GM23338 (cell line): ENCODE measurements at regions not wholly inside any gene's neighbourhood (a gene's known extent, or its start where the extent isn't known, plus 50 kb on each side); places are given as distances from the start of the nearest gene placed in this dataset.

Experiments used
- ATAC-seq: fragments of 200-7000 bp; cut with Tn5 transposase; 3 replicates; pipeline ENCODE4 v1.9.1; 2020
- DNase-seq: peaks from one replicate; pipeline ENCODE4 v3.0.0-alpha.2; 2015; ENCODE audit warnings: low spot score
- H2AFZ ChIP-seq: fragments of 200-600 bp; sonication (generic); 2 replicates; pipeline ENCODE4 v1.8.0; 2016; ENCODE audit warnings: antibody characterized with exemption, mild to moderate bottlenecking, moderate library complexity
- H3F3A ChIP-seq: fragments of 200-600 bp; sonication (generic); replicated peaks from 2 replicates; pipeline ENCODE4 v1.8.0; 2017; ENCODE audit warnings: antibody characterized with exemption, mixed run types, low read depth
- H3K27ac ChIP-seq: fragments of 200-600 bp; sonication (generic); 2 replicates; pipeline ENCODE4 v1.6.1; 2016; ENCODE audit warnings: low read depth
- H3K27me3 ChIP-seq: fragments of 200-600 bp; sonication (generic); 2 replicates; pipeline ENCODE4 v1.8.0; 2016; ENCODE audit warnings: mild to moderate bottlenecking, mixed run types, moderate library complexity; ENCODE audit not compliant: insufficient read depth
- H3K36me3 ChIP-seq: fragments of 200-600 bp; sonication (generic); 2 replicates; pipeline ENCODE4 v1.8.0; 2016; ENCODE audit warnings: mild to moderate bottlenecking; ENCODE audit not compliant: insufficient read depth
- H3K4me1 ChIP-seq: fragments of 200-600 bp; sonication (generic); 2 replicates; pipeline ENCODE4 v1.8.0; 2016; ENCODE audit warnings: mild to moderate bottlenecking, moderate library complexity; ENCODE audit not compliant: insufficient read depth
- H3K4me2 ChIP-seq: fragments of 200-600 bp; sonication (generic); 2 replicates; pipeline ENCODE4 v1.7.1; 2017; ENCODE audit warnings: mixed run types
- H3K4me3 ChIP-seq: fragments of 200-600 bp; sonication (generic); 2 replicates; pipeline ENCODE4 v1.6.1; 2016; ENCODE audit warnings: mixed run types
- H3K79me2 ChIP-seq: fragments of 200-600 bp; sonication (generic); replicated peaks from 2 replicates; pipeline ENCODE4 v1.8.0; 2017; ENCODE audit warnings: mild to moderate bottlenecking; ENCODE audit not compliant: insufficient read depth
- H3K9me2 ChIP-seq: fragments of 200-600 bp; sonication (generic); 2 replicates; pipeline ENCODE4 v1.8.0; 2017; ENCODE audit not compliant: insufficient read depth
- H4K20me1 ChIP-seq: fragments of 200-600 bp; sonication (generic); replicated peaks from 2 replicates; pipeline ENCODE4 v1.8.0; 2017; ENCODE audit warnings: mild to moderate bottlenecking; ENCODE audit not compliant: insufficient read depth
- H3K27ac Mint-ChIP-seq: 2 replicates; pipeline ENCODE4 v1.8.0; 2020; ENCODE audit warnings: inconsistent platforms, mild to moderate bottlenecking, moderate library complexity, mixed read lengths
- H3K27me3 Mint-ChIP-seq: 3 replicates; pipeline ENCODE4 v1.8.0; 2022; ENCODE audit warnings: low read depth, mild to moderate bottlenecking, moderate library complexity, mixed read lengths, inconsistent platforms; ENCODE audit not compliant: insufficient read depth, poor library complexity
- H3K36me3 Mint-ChIP-seq: 3 replicates; pipeline ENCODE4 v1.8.0; 2021; ENCODE audit warnings: low read depth, mild to moderate bottlenecking, inconsistent platforms, moderate library complexity, mixed read lengths
- H3K4me1 Mint-ChIP-seq: 3 replicates; pipeline ENCODE4 v1.8.0; 2020; ENCODE audit warnings: mild to moderate bottlenecking, inconsistent platforms, mixed read lengths
- H3K4me3 Mint-ChIP-seq: 3 replicates; pipeline ENCODE4 v1.8.0; 2021; ENCODE audit warnings: moderate library complexity, mild to moderate bottlenecking, inconsistent platforms, mixed read lengths
- H3K9me3 Mint-ChIP-seq: 3 replicates; pipeline ENCODE4 v1.8.0; 2020; ENCODE audit warnings: moderate library complexity, mild to moderate bottlenecking, inconsistent platforms, mixed read lengths
- CREB1 ChIP-seq: fragments of 250-450 bp; sonication (Bioruptor Pico); IDR thresholded peaks from 2 replicates; pipeline ENCODE4 v1.5.0; 2020; ENCODE audit warnings: low read depth, mild to moderate bottlenecking, moderate library complexity
- CTCF ChIP-seq, 2 experiments: fragments of 200-600 bp in 1 of 2; sonication (generic) in 1 of 2; conservative IDR thresholded peaks; 2 replicates each; pipeline versions ENCODE4 v1.5.1 to v1.6.1; 2016 to 2017; ENCODE audit warnings: antibody characterized with exemption in 2 of 2, low read depth in 2 of 2, mild to moderate bottlenecking in 2 of 2, moderate library complexity in 1 of 2
- ETS1 ChIP-seq: IDR thresholded peaks from 2 replicates; pipeline ENCODE4 v1.6.1; 2016; ENCODE audit warnings: antibody characterized with exemption
- EZH2 ChIP-seq: fragments of 200-600 bp; sonication (generic); IDR thresholded peaks from one replicate; pipeline ENCODE4 v1.8.0; 2017; ENCODE audit warnings: antibody characterized with exemption, mild to moderate bottlenecking, low read depth; ENCODE audit not compliant: unreplicated experiment
- EZH2phosphoT487 ChIP-seq: fragments of 200-600 bp; sonication (generic); IDR thresholded peaks from one replicate; pipeline ENCODE4 v1.8.1; 2018; ENCODE audit warnings: antibody characterized with exemption; ENCODE audit not compliant: unreplicated experiment
- JUNB ChIP-seq: IDR thresholded peaks from one replicate; pipeline ENCODE4 v1.6.1; 2016; ENCODE audit warnings: antibody characterized with exemption; ENCODE audit not compliant: unreplicated experiment
- NANOG ChIP-seq: IDR thresholded peaks from 2 replicates; pipeline ENCODE4 v1.6.1; 2016; ENCODE audit warnings: antibody characterized with exemption, borderline replicate concordance
- POLR2AphosphoS5 ChIP-seq: IDR thresholded peaks from 2 replicates; pipeline ENCODE4 v1.6.1; 2016; ENCODE audit warnings: antibody characterized with exemption, low read depth
- STAT1 ChIP-seq: IDR thresholded peaks from one replicate; pipeline ENCODE4 v1.6.1; 2016; ENCODE audit warnings: antibody characterized with exemption; ENCODE audit not compliant: unreplicated experiment
- ZNF114 ChIP-seq: fragments of 250-450 bp; sonication (Bioruptor Pico); IDR thresholded peaks from 2 replicates; pipeline ENCODE4 v1.5.0; 2020; ENCODE audit warnings: mild to moderate bottlenecking, moderate library complexity
- ZNF331 ChIP-seq: fragments of 250-450 bp; sonication (Bioruptor Pico); IDR thresholded peaks from 2 replicates; pipeline ENCODE4 v1.5.0; 2020; ENCODE audit warnings: low read depth, mild to moderate bottlenecking, moderate library complexity
- ZNF462 ChIP-seq: fragments of 250-450 bp; sonication (Bioruptor Pico); IDR thresholded peaks from 2 replicates; pipeline ENCODE4 v1.5.0; 2020; ENCODE audit warnings: mild to moderate bottlenecking, moderate library complexity
- TF ChIP-seq, protein P1 (sequence below): IDR thresholded peaks from one replicate; pipeline ENCODE4 v1.6.1; 2018; ENCODE audit warnings: antibody characterized with exemption; ENCODE audit not compliant: unreplicated experiment

GRCh38 chr16:64419832-64420231, 702.0 kb downstream of the CDH11 start:
- Mint-ChIP-seq H3K27me3 (no peaks in the 10 kb centered on the region), H3K27ac (no peak overlapping the region), H3K9me3 (peaks cover 23% of the 10 kb centered on the region), H3K4me3 (no peak overlapping the region), H3K36me3 (peaks cover 16% of the 10 kb centered on the region; the same call in 2 of the 3 replicates), H3K4me1 (no peaks in the 10 kb centered on the region)
- Histone ChIP-seq H3K4me2 (no peak overlapping the region), H3K27ac (no peak overlapping the region), H4K20me1 (no peaks in the 10 kb centered on the region), H3K4me3 (no peak overlapping the region), H3K79me2 (no peaks in the 10 kb centered on the region), H3K27me3 (no peaks in the 10 kb centered on the region), H3F3A (no peaks in the 10 kb centered on the region), H3K4me1 (no peaks in the 10 kb centered on the region), H2AFZ (no peak overlapping the region), H3K9me2 (peaks cover 4% of the 10 kb centered on the region; the same call in 1 of the 2 replicates), H3K36me3 (no peaks in the 10 kb centered on the region; the same call in 1 of the 2 replicates)
- no peak for ATAC-seq
- TF ChIP-seq CREB1 (CRISPR knock-in tag) (no peak), ZNF114 (CRISPR knock-in tag) (no peak), EZH2phosphoT487 (no peak), CTCF (conservative IDR thresholded peaks at IDR 0.05; ENCODE audit: low read depth in 2 of 2) (no peak), EZH2 (no peak), STAT1 (no peak), NANOG (no peak), ETS1 (no peak), ZNF331 (CRISPR knock-in tag) (no peak), JUNB (no peak), POLR2AphosphoS5 (no peak), ZNF462 (CRISPR knock-in tag) (no peak)
- TF ChIP-seq, protein P1, sequence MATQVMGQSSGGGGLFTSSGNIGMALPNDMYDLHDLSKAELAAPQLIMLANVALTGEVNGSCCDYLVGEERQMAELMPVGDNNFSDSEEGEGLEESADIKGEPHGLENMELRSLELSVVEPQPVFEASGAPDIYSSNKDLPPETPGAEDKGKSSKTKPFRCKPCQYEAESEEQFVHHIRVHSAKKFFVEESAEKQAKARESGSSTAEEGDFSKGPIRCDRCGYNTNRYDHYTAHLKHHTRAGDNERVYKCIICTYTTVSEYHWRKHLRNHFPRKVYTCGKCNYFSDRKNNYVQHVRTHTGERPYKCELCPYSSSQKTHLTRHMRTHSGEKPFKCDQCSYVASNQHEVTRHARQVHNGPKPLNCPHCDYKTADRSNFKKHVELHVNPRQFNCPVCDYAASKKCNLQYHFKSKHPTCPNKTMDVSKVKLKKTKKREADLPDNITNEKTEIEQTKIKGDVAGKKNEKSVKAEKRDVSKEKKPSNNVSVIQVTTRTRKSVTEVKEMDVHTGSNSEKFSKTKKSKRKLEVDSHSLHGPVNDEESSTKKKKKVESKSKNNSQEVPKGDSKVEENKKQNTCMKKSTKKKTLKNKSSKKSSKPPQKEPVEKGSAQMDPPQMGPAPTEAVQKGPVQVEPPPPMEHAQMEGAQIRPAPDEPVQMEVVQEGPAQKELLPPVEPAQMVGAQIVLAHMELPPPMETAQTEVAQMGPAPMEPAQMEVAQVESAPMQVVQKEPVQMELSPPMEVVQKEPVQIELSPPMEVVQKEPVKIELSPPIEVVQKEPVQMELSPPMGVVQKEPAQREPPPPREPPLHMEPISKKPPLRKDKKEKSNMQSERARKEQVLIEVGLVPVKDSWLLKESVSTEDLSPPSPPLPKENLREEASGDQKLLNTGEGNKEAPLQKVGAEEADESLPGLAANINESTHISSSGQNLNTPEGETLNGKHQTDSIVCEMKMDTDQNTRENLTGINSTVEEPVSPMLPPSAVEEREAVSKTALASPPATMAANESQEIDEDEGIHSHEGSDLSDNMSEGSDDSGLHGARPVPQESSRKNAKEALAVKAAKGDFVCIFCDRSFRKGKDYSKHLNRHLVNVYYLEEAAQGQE = no peak
- DNase-seq = no peak
